ENCODE measurements at regions not wholly inside any gene's neighbourhood (a gene's known extent, or its start where the extent isn't known, plus 50 kb on each side); places are given as distances from the start of the nearest gene placed in this dataset.

- no peak for TF ChIP-seq EP300 (IDR thresholded peaks at IDR 0.05)
- no peak for TF ChIP-seq POLR2AphosphoS5 (IDR thresholded peaks at IDR 0.05)
- TF ChIP-seq, protein P1, sequence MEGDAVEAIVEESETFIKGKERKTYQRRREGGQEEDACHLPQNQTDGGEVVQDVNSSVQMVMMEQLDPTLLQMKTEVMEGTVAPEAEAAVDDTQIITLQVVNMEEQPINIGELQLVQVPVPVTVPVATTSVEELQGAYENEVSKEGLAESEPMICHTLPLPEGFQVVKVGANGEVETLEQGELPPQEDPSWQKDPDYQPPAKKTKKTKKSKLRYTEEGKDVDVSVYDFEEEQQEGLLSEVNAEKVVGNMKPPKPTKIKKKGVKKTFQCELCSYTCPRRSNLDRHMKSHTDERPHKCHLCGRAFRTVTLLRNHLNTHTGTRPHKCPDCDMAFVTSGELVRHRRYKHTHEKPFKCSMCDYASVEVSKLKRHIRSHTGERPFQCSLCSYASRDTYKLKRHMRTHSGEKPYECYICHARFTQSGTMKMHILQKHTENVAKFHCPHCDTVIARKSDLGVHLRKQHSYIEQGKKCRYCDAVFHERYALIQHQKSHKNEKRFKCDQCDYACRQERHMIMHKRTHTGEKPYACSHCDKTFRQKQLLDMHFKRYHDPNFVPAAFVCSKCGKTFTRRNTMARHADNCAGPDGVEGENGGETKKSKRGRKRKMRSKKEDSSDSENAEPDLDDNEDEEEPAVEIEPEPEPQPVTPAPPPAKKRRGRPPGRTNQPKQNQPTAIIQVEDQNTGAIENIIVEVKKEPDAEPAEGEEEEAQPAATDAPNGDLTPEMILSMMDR (IDR thresholded peaks at IDR 0.05), result no peak
These were observed 96.3 kb upstream of the KCNN2 start for GRCh38 chr5:114265432-114266060.
